ENCODE measurements at regions not wholly inside any gene's neighbourhood (a gene's known extent, or its start where the extent isn't known, plus 50 kb on each side); places are given as distances from the start of the nearest gene placed in this dataset.

DNA sequence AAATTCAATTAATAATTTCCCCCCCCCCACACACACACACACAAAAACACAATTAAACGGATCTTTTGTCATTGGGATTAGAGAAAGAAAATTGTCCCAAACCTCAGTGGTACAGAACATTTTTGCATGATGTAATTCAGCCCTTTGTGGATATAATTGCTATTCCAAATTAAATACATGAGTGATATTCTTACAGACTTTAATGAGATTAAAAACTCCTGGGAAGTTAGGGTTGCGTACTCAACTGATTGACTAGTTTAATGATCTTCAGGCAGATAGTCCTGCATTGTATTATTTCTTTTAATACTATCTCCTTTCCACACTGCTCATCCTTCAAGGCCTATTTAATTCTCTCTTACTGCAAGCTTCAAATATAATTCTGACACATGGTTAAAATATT lies 711.8 kb upstream of the LRFN5 start:
- ATAC-seq, result no peak
- no peak for DNase-seq
- Mint-ChIP-seq H3K27me3 (no peaks in the 10 kb centered on the region), H3K36me3 (ENCODE audit: low read depth) (no peaks in the 10 kb centered on the region), H3K4me3 (no peak overlapping the region), H3K9me3 (peaks cover 6% of the 10 kb centered on the region), H3K27ac (no peak overlapping the region), H3K4me1 (ENCODE audit: low read depth) (no peaks in the 10 kb centered on the region)
- ChIA-PET POLR2A (no interaction called here), CTCF (no interaction called here)
- TF ChIP-seq, protein P1, sequence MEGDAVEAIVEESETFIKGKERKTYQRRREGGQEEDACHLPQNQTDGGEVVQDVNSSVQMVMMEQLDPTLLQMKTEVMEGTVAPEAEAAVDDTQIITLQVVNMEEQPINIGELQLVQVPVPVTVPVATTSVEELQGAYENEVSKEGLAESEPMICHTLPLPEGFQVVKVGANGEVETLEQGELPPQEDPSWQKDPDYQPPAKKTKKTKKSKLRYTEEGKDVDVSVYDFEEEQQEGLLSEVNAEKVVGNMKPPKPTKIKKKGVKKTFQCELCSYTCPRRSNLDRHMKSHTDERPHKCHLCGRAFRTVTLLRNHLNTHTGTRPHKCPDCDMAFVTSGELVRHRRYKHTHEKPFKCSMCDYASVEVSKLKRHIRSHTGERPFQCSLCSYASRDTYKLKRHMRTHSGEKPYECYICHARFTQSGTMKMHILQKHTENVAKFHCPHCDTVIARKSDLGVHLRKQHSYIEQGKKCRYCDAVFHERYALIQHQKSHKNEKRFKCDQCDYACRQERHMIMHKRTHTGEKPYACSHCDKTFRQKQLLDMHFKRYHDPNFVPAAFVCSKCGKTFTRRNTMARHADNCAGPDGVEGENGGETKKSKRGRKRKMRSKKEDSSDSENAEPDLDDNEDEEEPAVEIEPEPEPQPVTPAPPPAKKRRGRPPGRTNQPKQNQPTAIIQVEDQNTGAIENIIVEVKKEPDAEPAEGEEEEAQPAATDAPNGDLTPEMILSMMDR (IDR thresholded peaks at IDR 0.05), result no peak
- intact Hi-C loops (cut with micrococcal nuclease), result no loop called here

DNA sequence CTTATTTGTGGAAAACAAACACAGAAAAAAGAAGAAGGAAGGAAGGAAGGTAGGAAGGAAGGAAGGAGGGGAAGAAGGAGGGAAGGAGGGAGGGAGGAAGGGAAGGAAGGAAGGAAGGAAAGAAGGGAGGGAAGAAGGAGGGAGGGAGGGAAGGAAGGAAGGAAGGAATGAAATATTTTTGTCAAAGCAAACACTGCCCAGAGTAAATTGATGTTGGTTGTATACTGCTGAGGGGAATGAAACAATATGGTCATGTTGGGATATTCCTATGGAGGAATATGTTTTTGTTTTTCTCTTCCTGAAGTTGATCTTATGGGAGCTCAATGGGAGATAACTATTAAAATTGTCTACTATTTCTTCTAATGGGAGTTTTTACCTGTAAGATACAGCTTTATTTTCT lies 717.5 kb upstream of the LRFN5 start:
- CTCF ChIA-PET, result no interaction called here
- TF ChIP-seq, protein P1 (IDR thresholded peaks at IDR 0.05), result no peak
- no peaks in the 10 kb centered on the region for H3K4me1 Mint-ChIP-seq (ENCODE audit: low read depth)
- ATAC-seq (no peak), DNase-seq (no peak)
- intact Hi-C loops (cut with micrococcal nuclease), result no loop called here
- POLR2A ChIA-PET, result no interaction called here
- no peaks in the 10 kb centered on the region for H3K27me3 Mint-ChIP-seq
- no peaks in the 10 kb centered on the region for H3K36me3 Mint-ChIP-seq (ENCODE audit: low read depth)
- H3K9me3 Mint-ChIP-seq, result peaks cover 1% of the 10 kb centered on the region
- no peak overlapping the region for H3K27ac Mint-ChIP-seq
- H3K4me3 Mint-ChIP-seq, result no peak overlapping the region

DNA sequence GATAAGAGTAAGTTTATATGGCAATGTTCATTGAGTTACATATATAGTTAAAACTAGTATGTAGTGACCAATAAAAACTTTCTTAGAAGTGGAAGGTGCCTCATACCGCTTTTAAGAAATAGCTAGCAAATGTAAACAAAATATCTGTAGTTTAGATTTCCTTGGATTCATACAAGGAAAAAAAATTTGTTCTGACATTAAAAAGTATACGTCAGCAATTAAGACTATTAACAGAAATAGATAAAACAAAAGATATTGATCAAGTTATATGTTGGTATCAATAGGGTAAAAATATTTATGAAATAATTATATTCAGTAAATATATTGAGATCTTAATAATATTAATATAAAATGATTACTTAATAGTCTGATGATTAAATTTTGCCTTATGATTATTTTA lies 718.8 kb upstream of the LRFN5 start:
- TF ChIP-seq, protein P1 (IDR thresholded peaks at IDR 0.05), result no peak
- DNase-seq (no peak), ATAC-seq (no peak)
- CTCF ChIA-PET, result no interaction called here
- H3K27me3 Mint-ChIP-seq, result no peaks in the 10 kb centered on the region
- H3K4me3 Mint-ChIP-seq, result no peak overlapping the region
- no peak overlapping the region for H3K27ac Mint-ChIP-seq
- peaks cover 1% of the 10 kb centered on the region for H3K9me3 Mint-ChIP-seq
- POLR2A ChIA-PET, result no interaction called here
- H3K36me3 Mint-ChIP-seq (ENCODE audit: low read depth), result no peaks in the 10 kb centered on the region
- H3K4me1 Mint-ChIP-seq (ENCODE audit: low read depth), result no peaks in the 10 kb centered on the region
- intact Hi-C loops (cut with micrococcal nuclease), result no loop called here

DNA sequence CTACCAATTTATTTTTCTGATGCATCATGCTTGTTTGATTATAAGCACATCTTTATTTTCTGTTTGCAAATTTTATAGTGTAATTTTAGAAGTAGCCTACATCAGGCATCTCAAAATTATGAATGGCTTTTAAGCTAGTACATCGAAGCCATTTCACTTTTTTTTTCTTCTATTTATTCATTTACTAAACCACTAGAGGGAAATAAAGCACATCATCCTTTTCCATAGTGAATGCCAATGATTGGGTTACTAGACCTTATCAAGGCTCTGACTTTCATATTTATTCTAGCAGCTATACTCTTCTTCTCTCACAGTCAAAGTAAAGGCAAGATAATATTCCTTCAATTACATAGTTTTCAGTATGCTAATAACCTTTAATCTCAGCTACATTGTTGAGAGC lies 736.4 kb upstream of the LRFN5 start:
- ATAC-seq, result no peak
- DNase-seq, result no peak
- Mint-ChIP-seq H3K36me3 (ENCODE audit: low read depth) (no peaks in the 10 kb centered on the region), H3K27ac (no peak overlapping the region), H3K4me3 (no peak overlapping the region), H3K9me3 (peaks cover 3% of the 10 kb centered on the region), H3K27me3 (no peaks in the 10 kb centered on the region), H3K4me1 (ENCODE audit: low read depth) (no peaks in the 10 kb centered on the region)
- intact Hi-C loops (cut with micrococcal nuclease), result no loop called here
- POLR2A ChIA-PET, result no interaction called here
- CTCF ChIA-PET, result no interaction called here
- TF ChIP-seq, protein P1 (IDR thresholded peaks at IDR 0.05), result no peak

DNA sequence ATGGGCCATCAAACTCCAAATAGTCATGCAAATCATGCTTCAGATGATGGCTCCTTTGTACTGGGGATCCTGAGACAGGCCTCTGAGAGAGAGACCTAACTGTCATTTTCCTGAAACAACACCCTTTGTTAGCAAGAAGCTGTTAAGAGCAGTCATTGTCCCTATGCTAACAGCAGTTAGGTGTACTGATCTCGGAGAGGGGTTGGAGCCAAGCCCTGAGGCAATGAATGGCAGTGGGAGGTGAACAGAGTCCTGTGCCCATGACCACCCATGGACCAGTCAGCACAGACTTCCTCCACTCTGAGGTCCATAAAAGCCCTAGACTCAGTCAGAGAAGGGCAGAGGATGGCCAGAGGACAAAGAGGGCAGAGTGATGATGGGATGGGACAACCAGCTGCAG lies 747.6 kb upstream of the LRFN5 start:
- peaks cover 5% of the 10 kb centered on the region for H3K9me3 Mint-ChIP-seq
- ChIA-PET CTCF (no interaction called here), POLR2A (no interaction called here)

More for the DNA sequence above, 747.6 kb upstream of the LRFN5 start:
- no peak overlapping the region for H3K4me3 Mint-ChIP-seq
- no peaks in the 10 kb centered on the region for H3K36me3 Mint-ChIP-seq (ENCODE audit: low read depth)
- ATAC-seq (no peak), DNase-seq (no peak)
- no peak overlapping the region for H3K27ac Mint-ChIP-seq
- TF ChIP-seq, protein P1 (IDR thresholded peaks at IDR 0.05), result no peak
- intact Hi-C loops (cut with micrococcal nuclease), result no loop called here
- H3K4me1 Mint-ChIP-seq (ENCODE audit: low read depth), result no peaks in the 10 kb centered on the region
- H3K27me3 Mint-ChIP-seq, result no peaks in the 10 kb centered on the region
